Left lung (tissue), 4 donors: ENCODE measurements at regions not wholly inside any gene's neighbourhood (a gene's known extent, or its start where the extent isn't known, plus 50 kb on each side); places are given as distances from the start of the nearest gene placed in this dataset.

Source experiments
- ATAC-seq: fragments of 200-7000 bp; cut with Tn5 transposase; one replicate; pipeline ENCODE4 v1.9.1; 2020; ENCODE audit warnings: moderate library complexity
- DNase-seq, 4 donors: peaks; one replicate each; pipeline ENCODE4 v3.0.0-alpha.2; 2013 to 2020
- H3K27ac ChIP-seq, 2 donors: fragments of 200-600 bp; sonication (generic) in 1 of 2; one replicate each; pipeline versions ENCODE4 v1.5.0 to v1.8.0; 2020 to 2021
- H3K27me3 ChIP-seq, 2 donors: fragments of 200-600 bp; sonication (generic) in 1 of 2; one replicate each; pipeline versions ENCODE4 v1.5.0 to v1.8.0; 2020 to 2021
- H3K36me3 ChIP-seq, 2 donors: fragments of 200-600 bp; sonication (generic) in 1 of 2; one replicate each; pipeline versions ENCODE4 v1.5.0 to v1.8.0; 2020 to 2021
- H3K4me1 ChIP-seq, 2 donors: fragments of 200-600 bp; one replicate each; pipeline ENCODE4 v1.8.0; 2021
- H3K4me3 ChIP-seq, 2 donors: fragments of 200-600 bp; sonication (generic) in 1 of 2; one replicate each; pipeline versions ENCODE4 v1.5.0 to v1.8.0; 2020 to 2021; ENCODE audit warnings: mild to moderate bottlenecking in 1 of 2
- H3K9me3 ChIP-seq, 2 donors: fragments of 200-600 bp; sonication (generic) in 1 of 2; one replicate each; pipeline versions ENCODE4 v1.5.0 to v1.8.0; 2020 to 2021
- CTCF ChIP-seq, 2 donors: fragments of 200-600 bp; sonication (generic) in 1 of 2; IDR thresholded peaks; one replicate each; pipeline versions ENCODE4 v1.5.0 to v1.8.0; 2021; ENCODE audit warnings: antibody characterized with exemption in 2 of 2
- intact Hi-C, 2 donors: fragments of 100-400 bp; cut with DNase I; formaldehyde crosslinking; loops; one replicate each; pipeline versions ENCODE4 v1.11.2 to v1.14.2; 2022
- donor health status: DM: no; HTN: yes; CAD: no.
- donor health status: DM: no; HTN: no; CAD: no.

GRCh38 chr13:22298530-22298929, 627.7 kb downstream of the FGF9 start:
- no peaks in the 10 kb centered on the region for H3K27me3 ChIP-seq
- no peak overlapping the region for H3K27ac ChIP-seq
- no peak for DNase-seq
- no peak for ATAC-seq
- intact Hi-C loops = no loop called here
- no peaks in the 10 kb centered on the region for H3K36me3 ChIP-seq
- no peaks in the 10 kb centered on the region for H3K4me1 ChIP-seq
- TF ChIP-seq CTCF (IDR thresholded peaks at IDR 0.05) = no peak
- no peak overlapping the region for H3K4me3 ChIP-seq
- peaks cover 0 to 16% of the 10 kb centered on the region in 2 donors for H3K9me3 ChIP-seq

- Histone ChIP-seq H3K4me1 (no peaks in the 10 kb centered on the region), H3K27me3 (no peaks in the 10 kb centered on the region), H3K36me3 (no peaks in the 10 kb centered on the region), H3K27ac (no peak overlapping the region), H3K9me3 (peaks cover 0 to 10% of the 10 kb centered on the region in 2 donors), H3K4me3 (no peak overlapping the region)
- DNase-seq (peak in 3 of 4 donors; percentile 16 to 60 (median 44)), ATAC-seq (no peak)
- TF ChIP-seq CTCF (IDR thresholded peaks at IDR 0.05) = no peak
- intact Hi-C loops = no loop called here
Observed at GRCh38 chr13:22311734-22312404, 641.0 kb downstream of the FGF9 start.

GRCh38 chr13:22312405-22312803, 641.5 kb downstream of the FGF9 start:
- intact Hi-C loops = no loop called here
- Histone ChIP-seq H3K4me3 (no peak overlapping the region), H3K27me3 (no peaks in the 10 kb centered on the region), H3K4me1 (no peaks in the 10 kb centered on the region), H3K27ac (no peak overlapping the region), H3K9me3 (peaks cover 0 to 8% of the 10 kb centered on the region in 2 donors), H3K36me3 (no peaks in the 10 kb centered on the region)
- ATAC-seq = no peak
- DNase-seq = no peak
- TF ChIP-seq CTCF (IDR thresholded peaks at IDR 0.05) = no peak

- H3K4me1 ChIP-seq = no peaks in the 10 kb centered on the region
- H3K9me3 ChIP-seq = peaks cover 0 to 7% of the 10 kb centered on the region in 2 donors
- TF ChIP-seq CTCF (IDR thresholded peaks at IDR 0.05) = no peak
- H3K27ac ChIP-seq = no peak overlapping the region
- no peaks in the 10 kb centered on the region for H3K27me3 ChIP-seq
- intact Hi-C loops = no loop called here
- H3K36me3 ChIP-seq = no peaks in the 10 kb centered on the region
- ATAC-seq (no peak), DNase-seq (no peak)
- no peak overlapping the region for H3K4me3 ChIP-seq
Observed at GRCh38 chr13:22316494-22317025, 645.7 kb downstream of the FGF9 start.

GRCh38 chr13:22320991-22321390, 650.1 kb downstream of the FGF9 start:
- Histone ChIP-seq H3K9me3 (peaks cover 0 to under 1% of the 10 kb centered on the region in 2 donors), H3K27me3 (peaks cover 0 to 3% of the 10 kb centered on the region in 2 donors), H3K27ac (no peak overlapping the region), H3K4me1 (no peaks in the 10 kb centered on the region), H3K4me3 (no peak overlapping the region), H3K36me3 (no peaks in the 10 kb centered on the region)
- intact Hi-C loops = no loop called here
- no peak for DNase-seq
- TF ChIP-seq CTCF (IDR thresholded peaks at IDR 0.05) = no peak
- no peak for ATAC-seq
